ENCODE measurements at regions not wholly inside any gene's neighbourhood (a gene's known extent, or its start where the extent isn't known, plus 50 kb on each side); places are given as distances from the start of the nearest gene placed in this dataset.

GRCh38 chr17:71505200-71505599 lies 615.6 kb upstream of the SOX9 start:
- TF ChIP-seq CTCF (IDR thresholded peaks at IDR 0.05) (no peak), REST (IDR thresholded peaks at IDR 0.05; ENCODE audit: insufficient read depth in 1 of 2, low read depth in 2 of 2, low read length in 1 of 2) (no peak), POLR2AphosphoS5 (IDR thresholded peaks at IDR 0.05; ENCODE audit: low read depth, low read length) (no peak), SIN3A (IDR thresholded peaks at IDR 0.05; ENCODE audit: borderline replicate concordance, insufficient read depth, low read depth, low read length) (no peak), TCF7L2 (IDR thresholded peaks at IDR 0.05; ENCODE audit: low read depth, low read length) (no peak)

All from Panc1 (cell line).